ENCODE measurements at regions not wholly inside any gene's neighbourhood (a gene's known extent, or its start where the extent isn't known, plus 50 kb on each side); places are given as distances from the start of the nearest gene placed in this dataset.

- no peaks in the 10 kb centered on the region for H3K27me3 ChIP-seq (ENCODE audit: control insufficient read depth in 3 of 3, insufficient read depth in 3 of 3, low read depth in 1 of 3, low read length in 3 of 3)
- no peak overlapping the region for H3K9ac ChIP-seq (ENCODE audit: low read depth, low read length, poor library complexity)
- no peak overlapping the region for H3K27ac ChIP-seq (replicated peaks; ENCODE audit: low read length)
- H3K4me1 ChIP-seq (ENCODE audit: control insufficient read depth in 2 of 2, insufficient read depth in 1 of 2, low read depth in 1 of 2, low read length in 2 of 2), result no peaks in the 10 kb centered on the region
- H3K36me3 ChIP-seq (replicated peaks in 1 of 2; ENCODE audit: control insufficient read depth in 2 of 2, insufficient read depth in 2 of 2, low read length in 2 of 2), result no peaks in the 10 kb centered on the region
- no peak overlapping the region for H3K18ac ChIP-seq (ENCODE audit: low read length)
- H2AFZ ChIP-seq (ENCODE audit: low read length), result no peak overlapping the region
- no peak overlapping the region for H3K4ac ChIP-seq (ENCODE audit: low read length)
- no peaks in the 10 kb centered on the region for H3K79me1 ChIP-seq (ENCODE audit: low read depth, low read length)
- no peak overlapping the region for H3K23ac ChIP-seq (ENCODE audit: low read depth, low read length, poor library complexity)
- H2BK120ac ChIP-seq (ENCODE audit: low read depth, low read length), result no peak overlapping the region
- no peaks in the 10 kb centered on the region for H3K9me3 ChIP-seq (replicated peaks in 1 of 2; ENCODE audit: control insufficient read depth in 2 of 2, insufficient read depth in 1 of 2, low read depth in 1 of 2, low read length in 2 of 2)
- H4K91ac ChIP-seq (ENCODE audit: low read depth, low read length, poor library complexity), result no peak overlapping the region
- H3K14ac ChIP-seq (ENCODE audit: low read length), result no peak overlapping the region
- WGBS, 2 donors (ENCODE audit: extremely low coverage in 2 of 2, insufficient read length in 2 of 2, insufficient replicate concordance in 1 of 2), result no CpG with 5 or more reads among the region's 2 CpGs
- no peak overlapping the region for H4K8ac ChIP-seq (ENCODE audit: low read depth, low read length)
- H2BK5ac ChIP-seq (ENCODE audit: low read length), result no peak overlapping the region
- H2AK5ac ChIP-seq (ENCODE audit: low read depth, low read length), result no peak overlapping the region
- DNase-seq (ENCODE audit: low spot score), result no peak
- H2BK12ac ChIP-seq (ENCODE audit: low read length), result no peak overlapping the region
- H2BK15ac ChIP-seq (ENCODE audit: low read length), result no peak overlapping the region
- H3K4me3 ChIP-seq (ENCODE audit: low read length in 2 of 2), result no peak overlapping the region
- H3K4me2 ChIP-seq (ENCODE audit: insufficient read depth, low read length, poor library complexity, severe bottlenecking), result no peak overlapping the region
Observed at GRCh38 chr11:111185266-111185665, 60.3 kb upstream of the POU2AF2 start.

- H3K14ac ChIP-seq (ENCODE audit: low read length), result no peak overlapping the region
- no peak overlapping the region for H2BK120ac ChIP-seq (ENCODE audit: low read depth, low read length)
- H3K27ac ChIP-seq (replicated peaks; ENCODE audit: low read length), result no peak overlapping the region
- no peak overlapping the region for H3K4me2 ChIP-seq (ENCODE audit: insufficient read depth, low read length, poor library complexity, severe bottlenecking)
- H3K4ac ChIP-seq (ENCODE audit: low read length), result no peak overlapping the region
- H2AFZ ChIP-seq (ENCODE audit: low read length), result no peak overlapping the region
- H2BK5ac ChIP-seq (ENCODE audit: low read length), result no peak overlapping the region
- no peaks in the 10 kb centered on the region for H3K79me1 ChIP-seq (ENCODE audit: low read depth, low read length)
- H3K4me1 ChIP-seq (ENCODE audit: control insufficient read depth in 2 of 2, insufficient read depth in 1 of 2, low read depth in 1 of 2, low read length in 2 of 2), result no peaks in the 10 kb centered on the region
- no peak for DNase-seq (ENCODE audit: low spot score)
- H3K9ac ChIP-seq (ENCODE audit: low read depth, low read length, poor library complexity), result no peak overlapping the region
- H3K9me3 ChIP-seq (replicated peaks in 1 of 2; ENCODE audit: control insufficient read depth in 2 of 2, insufficient read depth in 1 of 2, low read depth in 1 of 2, low read length in 2 of 2), result no peaks in the 10 kb centered on the region
- H4K8ac ChIP-seq (ENCODE audit: low read depth, low read length), result no peak overlapping the region
- peak overlapping the region; percentile 59 for H3K18ac ChIP-seq (ENCODE audit: low read length)
- no peak overlapping the region for H3K4me3 ChIP-seq (ENCODE audit: low read length in 2 of 2)
- H3K23ac ChIP-seq (ENCODE audit: low read depth, low read length, poor library complexity), result no peak overlapping the region
- no peak overlapping the region for H2BK15ac ChIP-seq (ENCODE audit: low read length)
- H2BK12ac ChIP-seq (ENCODE audit: low read length), result no peak overlapping the region
- H2AK5ac ChIP-seq (ENCODE audit: low read depth, low read length), result no peak overlapping the region
- no peak overlapping the region for H4K91ac ChIP-seq (ENCODE audit: low read depth, low read length, poor library complexity)
- no peaks in the 10 kb centered on the region for H3K36me3 ChIP-seq (replicated peaks in 1 of 2; ENCODE audit: control insufficient read depth in 2 of 2, insufficient read depth in 2 of 2, low read length in 2 of 2)
- no peaks in the 10 kb centered on the region for H3K27me3 ChIP-seq (ENCODE audit: control insufficient read depth in 3 of 3, insufficient read depth in 3 of 3, low read depth in 1 of 3, low read length in 3 of 3)
Observed at GRCh38 chr11:111183706-111184105, 61.8 kb upstream of the POU2AF2 start.

GRCh38 chr11:111179184-111179910 lies 66.2 kb upstream of the POU2AF2 start:
- no peak overlapping the region for H3K4ac ChIP-seq (ENCODE audit: low read length)
- DNase-seq (ENCODE audit: low spot score), result no peak
- H3K9me3 ChIP-seq (replicated peaks in 1 of 2; ENCODE audit: control insufficient read depth in 2 of 2, insufficient read depth in 1 of 2, low read depth in 1 of 2, low read length in 2 of 2), result no peaks in the 10 kb centered on the region
- no peak overlapping the region for H2BK15ac ChIP-seq (ENCODE audit: low read length)
- H3K4me1 ChIP-seq (ENCODE audit: control insufficient read depth in 2 of 2, insufficient read depth in 1 of 2, low read depth in 1 of 2, low read length in 2 of 2), result peaks cover 0 to 3% of the 10 kb centered on the region in 2 donors
- H4K8ac ChIP-seq (ENCODE audit: low read depth, low read length), result no peak overlapping the region
- H4K91ac ChIP-seq (ENCODE audit: low read depth, low read length, poor library complexity), result no peak overlapping the region
- H2BK120ac ChIP-seq (ENCODE audit: low read depth, low read length), result no peak overlapping the region
- H3K18ac ChIP-seq (ENCODE audit: low read length), result no peak overlapping the region
- H3K27me3 ChIP-seq (ENCODE audit: control insufficient read depth in 3 of 3, insufficient read depth in 3 of 3, low read depth in 1 of 3, low read length in 3 of 3), result no peaks in the 10 kb centered on the region
- H3K36me3 ChIP-seq (replicated peaks in 1 of 2; ENCODE audit: control insufficient read depth in 2 of 2, insufficient read depth in 2 of 2, low read length in 2 of 2), result no peaks in the 10 kb centered on the region
- no peak overlapping the region for H3K27ac ChIP-seq (replicated peaks; ENCODE audit: low read length)
- no CpG with 5 or more reads among the region's 5 CpGs for WGBS, 2 donors (ENCODE audit: extremely low coverage in 2 of 2, insufficient read length in 2 of 2, insufficient replicate concordance in 1 of 2)
- H2BK5ac ChIP-seq (ENCODE audit: low read length), result no peak overlapping the region
- H2AFZ ChIP-seq (ENCODE audit: low read length), result no peak overlapping the region
- no peak overlapping the region for H3K4me3 ChIP-seq (ENCODE audit: low read length in 2 of 2)
- no peak overlapping the region for H3K4me2 ChIP-seq (ENCODE audit: insufficient read depth, low read length, poor library complexity, severe bottlenecking)
- H3K9ac ChIP-seq (ENCODE audit: low read depth, low read length, poor library complexity), result no peak overlapping the region
- no peak overlapping the region for H3K14ac ChIP-seq (ENCODE audit: low read length)
- no peak overlapping the region for H3K23ac ChIP-seq (ENCODE audit: low read depth, low read length, poor library complexity)
- H2BK12ac ChIP-seq (ENCODE audit: low read length), result no peak overlapping the region
- no peaks in the 10 kb centered on the region for H3K79me1 ChIP-seq (ENCODE audit: low read depth, low read length)
- H2AK5ac ChIP-seq (ENCODE audit: low read depth, low read length), result no peak overlapping the region

DNA sequence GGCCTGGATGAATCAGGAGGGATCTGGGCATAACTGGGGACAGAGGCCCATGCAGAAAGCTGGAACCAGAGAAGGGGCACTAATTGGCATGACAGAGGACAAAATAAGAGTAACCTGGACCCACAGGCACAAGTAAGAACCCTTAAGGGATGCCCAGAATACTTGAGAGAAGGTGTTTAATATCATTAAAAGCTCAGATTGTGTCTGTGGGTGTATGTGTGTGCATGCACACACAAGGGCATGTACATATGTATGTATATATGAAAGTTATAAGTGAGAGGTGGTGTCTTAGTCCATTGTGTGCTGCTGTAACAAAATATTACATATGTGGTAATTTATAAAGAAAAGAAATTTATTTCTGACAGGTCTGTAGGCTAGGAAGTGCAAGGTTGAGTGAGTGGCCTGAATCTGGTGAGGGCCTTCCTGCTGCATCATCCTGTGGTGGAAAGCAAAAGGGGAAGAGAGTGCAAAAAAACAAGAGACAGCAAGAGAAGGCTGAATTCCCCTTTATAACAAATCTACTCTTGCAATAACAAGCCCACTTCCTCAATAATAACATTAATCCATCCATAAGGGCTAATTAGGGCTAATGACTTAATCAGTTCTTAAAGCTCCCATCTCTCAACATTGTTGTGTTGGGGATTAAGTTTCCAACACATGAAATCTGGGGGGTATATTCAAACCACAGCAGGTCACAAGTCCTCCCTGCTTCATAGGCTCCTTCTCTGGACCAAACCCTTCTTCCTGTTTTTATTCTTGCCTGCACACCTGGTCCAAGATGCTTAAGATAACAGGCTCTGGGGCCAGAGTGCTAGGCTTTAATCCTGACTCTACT lies 68.3 kb upstream of the POU2AF2 start:
- no peak overlapping the region for H3K9ac ChIP-seq (ENCODE audit: low read depth, low read length, poor library complexity)
- H4K91ac ChIP-seq (ENCODE audit: low read depth, low read length, poor library complexity), result no peak overlapping the region
- H3K23ac ChIP-seq (ENCODE audit: low read depth, low read length, poor library complexity), result no peak overlapping the region
- H3K79me1 ChIP-seq (ENCODE audit: low read depth, low read length), result no peaks in the 10 kb centered on the region
- H2BK12ac ChIP-seq (ENCODE audit: low read length), result no peak overlapping the region
- no peak overlapping the region for H3K4me2 ChIP-seq (ENCODE audit: insufficient read depth, low read length, poor library complexity, severe bottlenecking)
- H3K27ac ChIP-seq (replicated peaks; ENCODE audit: low read length), result no peak overlapping the region
- no peak overlapping the region for H4K8ac ChIP-seq (ENCODE audit: low read depth, low read length)
- H3K36me3 ChIP-seq (replicated peaks in 1 of 2; ENCODE audit: control insufficient read depth in 2 of 2, insufficient read depth in 2 of 2, low read length in 2 of 2), result no peaks in the 10 kb centered on the region
- H2BK120ac ChIP-seq (ENCODE audit: low read depth, low read length), result no peak overlapping the region
- H2BK15ac ChIP-seq (ENCODE audit: low read length), result no peak overlapping the region
- H3K18ac ChIP-seq (ENCODE audit: low read length), result no peak overlapping the region
- no peak for DNase-seq (ENCODE audit: low spot score)
- H3K4me3 ChIP-seq (ENCODE audit: low read length in 2 of 2), result no peak overlapping the region
- no peak overlapping the region for H3K4ac ChIP-seq (ENCODE audit: low read length)
- peaks cover 0 to 3% of the 10 kb centered on the region in 2 donors for H3K4me1 ChIP-seq (ENCODE audit: control insufficient read depth in 2 of 2, insufficient read depth in 1 of 2, low read depth in 1 of 2, low read length in 2 of 2)
- no peaks in the 10 kb centered on the region for H3K27me3 ChIP-seq (ENCODE audit: control insufficient read depth in 3 of 3, insufficient read depth in 3 of 3, low read depth in 1 of 3, low read length in 3 of 3)
- no peak overlapping the region for H3K14ac ChIP-seq (ENCODE audit: low read length)
- H3K9me3 ChIP-seq (replicated peaks in 1 of 2; ENCODE audit: control insufficient read depth in 2 of 2, insufficient read depth in 1 of 2, low read depth in 1 of 2, low read length in 2 of 2), result no peaks in the 10 kb centered on the region
- H2BK5ac ChIP-seq (ENCODE audit: low read length), result no peak overlapping the region
- no peak overlapping the region for H2AK5ac ChIP-seq (ENCODE audit: low read depth, low read length)
- no peak overlapping the region for H2AFZ ChIP-seq (ENCODE audit: low read length)

Measured in neuronal stem cell (in vitro differentiated cells).